K562 (cell line): ENCODE measurements at regions not wholly inside any gene's neighbourhood (a gene's known extent, or its start where the extent isn't known, plus 50 kb on each side); places are given as distances from the start of the nearest gene placed in this dataset.

Experiments
- HLTF ChIP-seq: fragments of 450-650 bp; IDR thresholded peaks from 2 replicates; pipeline ENCODE4 v1.6.1; 2016
- HMBOX1 ChIP-seq: sonication (generic); IDR thresholded peaks from 2 replicates; pipeline ENCODE4 v1.6.1; 2016
- MAFK ChIP-seq: IDR thresholded peaks from 2 replicates; pipeline ENCODE4 v1.6.1; 2011; ENCODE audit warnings: low read length, improper control_type of control experiment
- MGA ChIP-seq: fragments of 450-650 bp; IDR thresholded peaks from 2 replicates; pipeline ENCODE4 v1.6.1; 2016; ENCODE audit warnings: mild to moderate bottlenecking, moderate library complexity
- MNT ChIP-seq, 2 experiments: fragments of 450-650 bp; conservative IDR thresholded peaks; 2 replicates each; pipeline ENCODE4 v1.6.1; 2017; ENCODE audit warnings: mild to moderate bottlenecking in 2 of 2, moderate library complexity in 2 of 2
- NELFE ChIP-seq: IDR thresholded peaks from 2 replicates; pipeline ENCODE4 v1.6.1; 2011; ENCODE audit warnings: mild to moderate bottlenecking; ENCODE audit not compliant: insufficient read depth, insufficient read length
- NFE2L1 ChIP-seq: fragments of 450-650 bp; IDR thresholded peaks from 2 replicates; pipeline ENCODE4 v1.6.1; 2016; ENCODE audit warnings: missing genetic modification characterization, low read depth, mild to moderate bottlenecking, missing compliant biosample characterization, moderate library complexity, borderline replicate concordance
- POLR2G ChIP-seq: fragments of 200-400 bp; formaldehyde crosslinking; IDR thresholded peaks from 2 replicates; pipeline ENCODE4 v1.6.1; 2017; ENCODE audit warnings: low read depth, mild to moderate bottlenecking, antibody characterized with exemption, low read length, moderate library complexity
- SPI1 ChIP-seq: IDR thresholded peaks from 2 replicates; pipeline ENCODE4 v1.6.1; 2011; ENCODE audit warnings: low read depth, low read length, control low read depth, borderline replicate concordance
- TAF15 ChIP-seq: fragments of 200-400 bp; formaldehyde crosslinking; IDR thresholded peaks from 2 replicates; pipeline ENCODE4 v1.6.1; 2017; ENCODE audit warnings: mild to moderate bottlenecking, low read depth, low read length, moderate library complexity
- TAL1 ChIP-seq: fragments of 450-650 bp; IDR thresholded peaks from 2 replicates; pipeline ENCODE4 v1.6.1; 2016; ENCODE audit warnings: mild to moderate bottlenecking
- U2AF2 ChIP-seq: fragments of 200-400 bp; formaldehyde crosslinking; optimal IDR thresholded peaks from 2 replicates; pipeline ENCODE3; 2017; ENCODE audit warnings: low read depth, mild to moderate bottlenecking, low read length
- ZNF280A ChIP-seq: fragments of 450-650 bp; IDR thresholded peaks from 2 replicates; pipeline ENCODE4 v1.6.1; 2018; ENCODE audit warnings: mild to moderate bottlenecking, low read depth; ENCODE audit not compliant: partially characterized antibody

- TF ChIP-seq MGA, result 0 out of 2 replicates have a peak, but pooled peaks have one; percentile 24
- no peak for TF ChIP-seq HMBOX1
- no peak for TF ChIP-seq MAFK
- peak; percentile 75; the same call in 1 of the 2 replicates for TF ChIP-seq SPI1
- TF ChIP-seq HLTF, result no peak
- TF ChIP-seq ZNF280A, result no peak
- TF ChIP-seq TAF15, result no peak
- no peak; the same call in 1 of the 2 replicates for TF ChIP-seq TAL1
- no peak for TF ChIP-seq U2AF2
- peak in 1 of 2 experiments; percentile 23; a peak in 1 of 4 replicates for TF ChIP-seq MNT (conservative IDR thresholded peaks at IDR 0.05)
- no peak for TF ChIP-seq NELFE
- no peak for TF ChIP-seq POLR2G
- no peak for TF ChIP-seq NFE2L1 (tag)
These were observed 325.8 kb downstream of the LMO7 start (continued) for GRCh38 chr13:75961911-75962310.
